Epithelial cell of esophagus (primary cell): ENCODE measurements at regions not wholly inside any gene's neighbourhood (a gene's known extent, or its start where the extent isn't known, plus 50 kb on each side); places are given as distances from the start of the nearest gene placed in this dataset.

Experiments
- DNase-seq: peaks from one replicate; pipeline ENCODE4 v3.0.0; 2010; ENCODE audit warnings: low read depth
- H3K4me3 ChIP-seq: 2 replicates; pipeline ENCODE4 v1.5.1; 2011; ENCODE audit warnings: mild to moderate bottlenecking, low read length, control low read depth
- CTCF ChIP-seq: IDR thresholded peaks from 2 replicates; pipeline ENCODE4 v1.5.1; 2011; ENCODE audit warnings: low read depth, mild to moderate bottlenecking, low read length, control low read depth, inconsistent platforms; ENCODE audit not compliant: insufficient read depth; ENCODE audit errors: missing control alignments

DNA sequence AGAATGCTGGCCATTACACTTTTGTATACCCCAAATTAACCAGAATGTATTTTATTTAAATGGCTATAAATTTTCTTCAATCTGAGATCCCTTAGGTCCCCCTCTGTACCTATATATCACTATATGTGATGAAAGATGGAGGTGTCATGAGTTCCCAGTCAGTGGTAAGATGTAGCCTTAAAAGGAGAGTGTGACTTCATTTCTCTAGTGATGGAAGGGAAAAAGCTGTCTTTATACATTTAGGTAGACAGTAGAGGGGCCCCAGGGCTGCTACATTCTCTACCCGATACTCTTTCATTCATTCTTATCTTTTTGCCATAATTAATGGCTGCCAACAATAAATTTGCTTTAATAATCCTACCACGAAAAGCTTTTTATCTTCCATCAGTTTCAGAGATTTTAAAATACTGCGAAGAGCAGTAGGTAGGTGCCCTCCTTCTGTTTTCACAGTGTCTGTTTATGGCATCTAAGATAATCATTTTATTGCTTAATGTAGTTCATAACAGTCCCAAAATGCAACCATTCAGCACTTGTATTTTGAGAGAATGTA, 301.3 kb downstream of the ZNF608 start:
- TF ChIP-seq CTCF = no peak
- no peak for DNase-seq

DNA sequence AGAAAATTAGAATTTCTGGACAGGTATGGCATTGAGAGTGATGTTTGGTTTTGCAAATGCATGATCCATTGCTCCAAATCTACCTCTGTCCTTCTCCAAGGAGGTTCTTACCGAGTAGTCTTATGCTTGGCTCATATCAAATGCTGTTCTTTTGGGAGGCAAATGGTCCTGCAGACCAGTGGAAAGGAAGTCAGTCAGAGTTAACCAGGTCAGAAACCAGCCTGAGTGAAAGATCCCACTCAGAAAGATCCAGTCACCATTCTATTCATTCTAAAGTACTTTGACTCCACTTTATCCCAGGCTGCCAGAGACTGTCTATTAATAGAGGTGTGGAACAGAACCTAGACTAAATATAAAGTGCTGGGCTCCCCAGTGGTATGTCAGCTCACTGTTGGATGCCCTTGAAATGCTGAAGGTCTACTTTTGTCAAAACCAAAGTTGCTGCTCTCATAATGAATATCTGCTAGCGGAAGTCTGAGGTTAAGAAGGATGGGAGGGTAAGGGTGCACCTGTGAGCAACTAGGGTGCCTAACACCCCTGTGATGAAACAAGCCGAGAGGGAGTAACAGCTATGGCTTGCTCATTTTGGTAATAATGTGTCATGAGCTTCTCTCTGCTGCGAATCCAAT, 302.2 kb downstream of the ZNF608 start:
- no peak for TF ChIP-seq CTCF
- no peak for DNase-seq
- no peak overlapping the region for H3K4me3 ChIP-seq

More for the DNA sequence above, 301.3 kb downstream of the ZNF608 start:
- H3K4me3 ChIP-seq = no peak overlapping the region

GRCh38 chr5:124440471-124440870, 306.0 kb downstream of the ZNF608 start:
- H3K4me3 ChIP-seq = no peak overlapping the region
- DNase-seq = no peak
- no peak for TF ChIP-seq CTCF

DNA sequence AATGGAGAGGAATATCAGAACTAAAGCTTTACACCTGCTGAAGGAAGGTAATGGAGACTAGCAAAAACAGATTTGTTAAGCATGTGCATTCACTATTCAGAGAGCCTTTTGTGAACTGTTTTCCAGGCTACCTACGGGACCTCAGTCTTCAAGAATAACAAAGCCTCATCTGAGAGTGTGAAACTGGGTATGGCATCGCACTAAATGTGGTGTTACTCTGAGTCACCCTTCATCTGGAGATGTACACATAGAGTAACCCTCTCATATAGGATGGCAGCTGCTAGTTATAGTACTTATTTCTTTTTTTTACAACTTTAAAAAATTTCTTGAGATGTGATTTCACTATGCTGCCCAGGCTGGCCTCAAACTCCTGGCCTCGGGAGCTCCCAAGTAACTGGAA, 306.8 kb downstream of the ZNF608 start:
- no peak overlapping the region for H3K4me3 ChIP-seq
- TF ChIP-seq CTCF = no peak
- no peak for DNase-seq

DNA sequence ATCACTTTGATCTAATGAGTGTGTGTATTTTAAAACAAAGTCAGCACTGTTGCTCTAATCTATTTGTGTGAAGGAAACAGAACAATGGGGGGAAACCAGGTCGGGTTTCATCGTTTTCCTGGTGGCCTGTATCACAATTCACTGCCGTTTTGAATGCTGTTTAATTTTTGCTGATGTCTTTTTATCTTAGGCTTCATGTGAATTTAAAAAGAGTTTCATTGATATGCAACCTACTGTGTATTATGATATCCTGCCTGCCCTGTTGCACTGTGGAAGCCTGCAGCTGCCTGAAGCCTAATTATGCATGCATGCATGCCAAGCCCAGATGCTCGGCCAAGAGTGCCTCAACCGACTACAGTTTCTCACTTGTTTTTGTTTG, 307.5 kb downstream of the ZNF608 start:
- H3K4me3 ChIP-seq = no peak overlapping the region
- no peak for TF ChIP-seq CTCF
- no peak for DNase-seq

DNA sequence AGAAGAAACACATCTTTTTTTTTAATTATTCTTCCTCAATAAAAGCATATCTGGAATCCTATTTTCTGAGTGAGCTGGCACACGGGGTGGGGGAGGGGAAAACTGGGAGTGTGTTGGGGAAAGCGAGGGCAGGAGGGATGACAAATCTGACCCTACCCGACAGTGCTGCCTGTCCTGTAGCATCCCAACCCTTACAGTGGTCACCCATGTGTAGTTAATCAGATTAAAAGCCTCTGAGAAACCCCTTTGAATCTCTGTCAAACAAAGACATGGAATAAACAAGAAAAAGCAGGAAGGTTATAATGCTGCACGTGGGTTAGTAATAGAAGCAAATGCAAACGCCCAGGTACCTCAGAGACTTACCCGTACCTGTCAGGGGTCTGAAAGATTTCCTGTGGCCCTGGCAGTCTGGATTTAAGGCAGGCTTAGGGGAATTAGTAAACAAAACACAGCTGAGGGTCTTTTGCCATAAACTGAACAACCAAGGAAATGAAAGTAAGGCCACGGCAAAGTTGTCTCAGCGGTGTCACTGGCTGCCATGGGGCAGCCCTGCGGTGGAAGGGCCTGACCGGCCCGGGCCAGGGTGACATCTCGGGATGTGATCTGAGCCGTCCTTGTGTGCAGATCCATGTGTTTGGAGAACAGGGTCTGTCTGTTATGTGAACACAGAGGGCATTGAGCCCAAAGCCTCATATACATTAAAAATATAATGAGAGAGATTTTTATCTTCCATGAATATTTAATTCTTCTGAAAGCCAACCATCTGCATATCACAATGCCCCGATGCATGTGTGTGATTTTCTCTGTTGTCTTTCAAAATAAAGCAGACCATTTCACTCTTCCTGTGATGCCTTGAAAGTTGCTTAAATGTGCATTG, 308.2 kb downstream of the ZNF608 start:
- no peak for DNase-seq
- TF ChIP-seq CTCF = no peak
- no peak overlapping the region for H3K4me3 ChIP-seq
